K562 (cell line): ENCODE measurements at regions not wholly inside any gene's neighbourhood (a gene's known extent, or its start where the extent isn't known, plus 50 kb on each side); places are given as distances from the start of the nearest gene placed in this dataset.

ENCODE experiments used
- CHD1 ChIP-seq: fragments of 200-600 bp; sonication (generic); IDR thresholded peaks from one replicate; pipeline ENCODE4 v1.6.1; 2012; ENCODE audit warnings: mild to moderate bottlenecking, moderate library complexity, low read length, inconsistent platforms
- CREM ChIP-seq: IDR thresholded peaks from 2 replicates; pipeline ENCODE4 v1.6.1; 2014; ENCODE audit warnings: antibody characterized with exemption, low read depth
- KLF6 ChIP-seq: fragments of 250-450 bp; sonication (Bioruptor Pico); IDR thresholded peaks from 2 replicates; pipeline ENCODE4 v1.4.0; 2020; ENCODE audit warnings: mild to moderate bottlenecking, moderate library complexity, borderline replicate concordance
- POLR2AphosphoS5 ChIP-seq: IDR thresholded peaks from 2 replicates; pipeline ENCODE4 v1.6.1; 2011; ENCODE audit warnings: mild to moderate bottlenecking, low read depth, low read length, moderate library complexity; ENCODE audit not compliant: control insufficient read depth, insufficient read depth
- SMARCC2 ChIP-seq: fragments of 450-650 bp; IDR thresholded peaks from 2 replicates; pipeline ENCODE4 v1.6.1; 2017; ENCODE audit warnings: antibody characterized with exemption, moderate library complexity, mild to moderate bottlenecking, low read depth
- SP1 ChIP-seq: sonication (generic); formaldehyde crosslinking; IDR thresholded peaks from 2 replicates; pipeline ENCODE4 v1.8.1; 2022; ENCODE audit warnings: mild to moderate bottlenecking, missing genetic modification reagents
- TRIM28 ChIP-seq: fragments of 450-650 bp; IDR thresholded peaks from 2 replicates; pipeline ENCODE4 v1.6.1; 2017
- ZNF584 ChIP-seq: fragments of 200-800 bp; sonication (Bioruptor generic); IDR thresholded peaks from 2 replicates; pipeline ENCODE4 v1.6.1; 2016; ENCODE audit warnings: low read depth, mild to moderate bottlenecking, missing genetic modification characterization, missing compliant biosample characterization
- ZNF707 ChIP-seq: fragments of 250-450 bp; sonication (Bioruptor Pico); conservative IDR thresholded peaks from 2 replicates; pipeline ENCODE4 v1.8.0; 2022; ENCODE audit warnings: inconsistent platforms, mild to moderate bottlenecking, moderate library complexity
- TF ChIP-seq, protein P1 (sequence below), 3 experiments: IDR thresholded peaks in 2 of 3; conservative IDR thresholded peaks in 1 of 3; 2 replicates each; pipeline ENCODE4 v1.5.1; 2011 to 2012; ENCODE audit warnings: low read length in 3 of 3, mild to moderate bottlenecking in 3 of 3, control low read depth in 2 of 3, improper control_type of control experiment in 1 of 3, inconsistent platforms in 1 of 3, low read depth in 1 of 3, mixed read lengths in 1 of 3, moderate library complexity in 1 of 3; ENCODE audit not compliant: insufficient read depth in 2 of 3
- TF ChIP-seq, protein P2 (sequence below): sonication (generic); formaldehyde crosslinking; IDR thresholded peaks from 2 replicates; pipeline ENCODE4 v1.9.0; 2022; ENCODE audit warnings: mild to moderate bottlenecking, missing genetic modification reagents
- TF ChIP-seq, protein P3 (sequence below): fragments of 250-450 bp; sonication (Bioruptor Pico); IDR thresholded peaks from 2 replicates; pipeline ENCODE4 v1.4.0; 2020; ENCODE audit warnings: mild to moderate bottlenecking, moderate library complexity
- TF ChIP-seq, protein P4 (sequence below): sonication (generic); formaldehyde crosslinking; IDR thresholded peaks from 2 replicates; pipeline ENCODE4 v1.8.1; 2023; ENCODE audit warnings: mild to moderate bottlenecking, missing genetic modification reagents

DNA sequence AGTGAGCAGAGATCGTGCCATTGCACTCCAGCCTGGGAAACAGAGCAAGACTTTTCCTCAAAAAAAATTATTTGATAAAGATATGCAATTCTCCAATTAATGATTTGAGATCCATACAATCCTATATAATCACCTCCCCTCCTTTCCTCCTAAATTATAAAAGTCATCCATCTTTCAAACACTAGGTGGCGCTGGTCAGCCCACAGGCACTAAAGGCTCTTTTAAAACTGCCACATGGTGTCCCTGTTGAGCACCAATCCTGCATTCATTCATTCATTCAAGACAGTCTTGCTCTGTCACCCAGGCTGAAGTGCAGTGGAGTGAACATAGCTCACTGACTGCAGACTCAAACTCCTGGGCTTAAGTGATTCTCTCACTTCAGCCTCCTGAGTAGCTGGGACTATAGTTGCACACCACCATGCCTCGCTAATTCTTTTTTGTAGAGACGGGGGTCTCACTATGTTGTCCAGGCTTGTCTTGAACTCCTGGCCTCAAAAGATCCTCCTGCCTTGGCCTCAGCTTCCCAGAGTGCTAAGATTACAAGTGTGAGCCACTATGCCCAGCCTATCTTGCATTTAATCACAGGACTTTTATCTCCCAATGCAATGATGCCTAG lies 58.7 kb upstream of the SLC2A12 start:
- TF ChIP-seq, protein P1, sequence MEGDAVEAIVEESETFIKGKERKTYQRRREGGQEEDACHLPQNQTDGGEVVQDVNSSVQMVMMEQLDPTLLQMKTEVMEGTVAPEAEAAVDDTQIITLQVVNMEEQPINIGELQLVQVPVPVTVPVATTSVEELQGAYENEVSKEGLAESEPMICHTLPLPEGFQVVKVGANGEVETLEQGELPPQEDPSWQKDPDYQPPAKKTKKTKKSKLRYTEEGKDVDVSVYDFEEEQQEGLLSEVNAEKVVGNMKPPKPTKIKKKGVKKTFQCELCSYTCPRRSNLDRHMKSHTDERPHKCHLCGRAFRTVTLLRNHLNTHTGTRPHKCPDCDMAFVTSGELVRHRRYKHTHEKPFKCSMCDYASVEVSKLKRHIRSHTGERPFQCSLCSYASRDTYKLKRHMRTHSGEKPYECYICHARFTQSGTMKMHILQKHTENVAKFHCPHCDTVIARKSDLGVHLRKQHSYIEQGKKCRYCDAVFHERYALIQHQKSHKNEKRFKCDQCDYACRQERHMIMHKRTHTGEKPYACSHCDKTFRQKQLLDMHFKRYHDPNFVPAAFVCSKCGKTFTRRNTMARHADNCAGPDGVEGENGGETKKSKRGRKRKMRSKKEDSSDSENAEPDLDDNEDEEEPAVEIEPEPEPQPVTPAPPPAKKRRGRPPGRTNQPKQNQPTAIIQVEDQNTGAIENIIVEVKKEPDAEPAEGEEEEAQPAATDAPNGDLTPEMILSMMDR (IDR thresholded peaks at IDR 0.05 in 2 of 3, conservative IDR thresholded peaks at IDR 0.05 in 1 of 3; ENCODE audit: insufficient read depth in 2 of 3, low read depth in 1 of 3, low read length in 3 of 3), result peak; percentile 95 to 100 (median 100)
- 0 out of 2 replicates have a peak, but pooled peaks have one; percentile 23 for TF ChIP-seq CREM
- TF ChIP-seq SP1 (CRISPR knock-in tag), result no peak
- TF ChIP-seq SMARCC2, result no peak
- no peak for TF ChIP-seq ZNF584 (CRISPR knock-in tag)
- no peak for TF ChIP-seq POLR2AphosphoS5
- TF ChIP-seq CHD1, result no peak
- TF ChIP-seq, protein P2, sequence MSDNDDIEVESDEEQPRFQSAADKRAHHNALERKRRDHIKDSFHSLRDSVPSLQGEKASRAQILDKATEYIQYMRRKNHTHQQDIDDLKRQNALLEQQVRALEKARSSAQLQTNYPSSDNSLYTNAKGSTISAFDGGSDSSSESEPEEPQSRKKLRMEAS, result no peak
- TF ChIP-seq ZNF707, result no peak
- TF ChIP-seq, protein P3, sequence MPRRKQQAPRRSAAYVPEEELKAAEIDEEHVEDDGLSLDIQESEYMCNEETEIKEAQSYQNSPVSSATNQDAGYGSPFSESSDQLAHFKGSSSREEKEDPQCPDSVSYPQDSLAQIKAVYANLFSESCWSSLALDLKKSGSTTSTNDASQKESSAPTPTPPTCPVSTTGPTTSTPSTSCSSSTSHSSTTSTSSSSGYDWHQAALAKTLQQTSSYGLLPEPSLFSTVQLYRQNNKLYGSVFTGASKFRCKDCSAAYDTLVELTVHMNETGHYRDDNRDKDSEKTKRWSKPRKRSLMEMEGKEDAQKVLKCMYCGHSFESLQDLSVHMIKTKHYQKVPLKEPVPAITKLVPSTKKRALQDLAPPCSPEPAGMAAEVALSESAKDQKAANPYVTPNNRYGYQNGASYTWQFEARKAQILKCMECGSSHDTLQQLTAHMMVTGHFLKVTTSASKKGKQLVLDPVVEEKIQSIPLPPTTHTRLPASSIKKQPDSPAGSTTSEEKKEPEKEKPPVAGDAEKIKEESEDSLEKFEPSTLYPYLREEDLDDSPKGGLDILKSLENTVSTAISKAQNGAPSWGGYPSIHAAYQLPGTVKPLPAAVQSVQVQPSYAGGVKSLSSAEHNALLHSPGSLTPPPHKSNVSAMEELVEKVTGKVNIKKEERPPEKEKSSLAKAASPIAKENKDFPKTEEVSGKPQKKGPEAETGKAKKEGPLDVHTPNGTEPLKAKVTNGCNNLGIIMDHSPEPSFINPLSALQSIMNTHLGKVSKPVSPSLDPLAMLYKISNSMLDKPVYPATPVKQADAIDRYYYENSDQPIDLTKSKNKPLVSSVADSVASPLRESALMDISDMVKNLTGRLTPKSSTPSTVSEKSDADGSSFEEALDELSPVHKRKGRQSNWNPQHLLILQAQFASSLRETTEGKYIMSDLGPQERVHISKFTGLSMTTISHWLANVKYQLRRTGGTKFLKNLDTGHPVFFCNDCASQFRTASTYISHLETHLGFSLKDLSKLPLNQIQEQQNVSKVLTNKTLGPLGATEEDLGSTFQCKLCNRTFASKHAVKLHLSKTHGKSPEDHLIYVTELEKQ, result no peak
- no peak for TF ChIP-seq TRIM28
- TF ChIP-seq, protein P4, sequence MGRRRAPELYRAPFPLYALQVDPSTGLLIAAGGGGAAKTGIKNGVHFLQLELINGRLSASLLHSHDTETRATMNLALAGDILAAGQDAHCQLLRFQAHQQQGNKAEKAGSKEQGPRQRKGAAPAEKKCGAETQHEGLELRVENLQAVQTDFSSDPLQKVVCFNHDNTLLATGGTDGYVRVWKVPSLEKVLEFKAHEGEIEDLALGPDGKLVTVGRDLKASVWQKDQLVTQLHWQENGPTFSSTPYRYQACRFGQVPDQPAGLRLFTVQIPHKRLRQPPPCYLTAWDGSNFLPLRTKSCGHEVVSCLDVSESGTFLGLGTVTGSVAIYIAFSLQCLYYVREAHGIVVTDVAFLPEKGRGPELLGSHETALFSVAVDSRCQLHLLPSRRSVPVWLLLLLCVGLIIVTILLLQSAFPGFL (CRISPR knock-in tag), result no peak
- no peak for TF ChIP-seq KLF6 (CRISPR knock-in tag)
